H9 (cell line): ENCODE measurements at regions not wholly inside any gene's neighbourhood (a gene's known extent, or its start where the extent isn't known, plus 50 kb on each side); places are given as distances from the start of the nearest gene placed in this dataset.

ENCODE experiments used
- DNase-seq: peaks from one replicate; pipeline ENCODE4 v3.0.0-alpha.2; 2017
- H2AFZ ChIP-seq: one replicate; pipeline ENCODE4 v1.6.1; 2013; ENCODE audit warnings: mild to moderate bottlenecking, low read length, control low read depth, moderate library complexity
- H2AK5ac ChIP-seq: 2 replicates; pipeline ENCODE4 v1.6.1; 2013; ENCODE audit warnings: low read length, control low read depth, mixed read lengths; ENCODE audit not compliant: insufficient read length
- H2BK120ac ChIP-seq: one replicate; pipeline ENCODE4 v1.6.1; 2013; ENCODE audit warnings: low read depth, mild to moderate bottlenecking, low read length, control low read depth, inconsistent platforms; ENCODE audit not compliant: poor library complexity, severe bottlenecking
- H2BK12ac ChIP-seq: 2 replicates; pipeline ENCODE4 v1.6.1; 2013; ENCODE audit warnings: low read length, control low read depth, mixed read lengths, low read depth; ENCODE audit not compliant: insufficient read length
- H2BK15ac ChIP-seq: 2 replicates; pipeline ENCODE4 v1.6.1; 2013; ENCODE audit warnings: low read depth, low read length, control low read depth
- H2BK20ac ChIP-seq: one replicate; pipeline ENCODE4 v1.6.1; 2013; ENCODE audit warnings: low read depth, mild to moderate bottlenecking, low read length, control low read depth, inconsistent platforms; ENCODE audit not compliant: poor library complexity, severe bottlenecking
- H2BK5ac ChIP-seq: 2 replicates; pipeline ENCODE4 v1.6.1; 2013; ENCODE audit warnings: low read length, control low read depth, mixed read lengths; ENCODE audit not compliant: insufficient read length
- H3K14ac ChIP-seq: 2 replicates; pipeline ENCODE4 v1.6.1; 2013; ENCODE audit warnings: low read length, control low read depth; ENCODE audit not compliant: insufficient read depth
- H3K18ac ChIP-seq: 2 replicates; pipeline ENCODE4 v1.6.1; 2013; ENCODE audit warnings: low read depth, mild to moderate bottlenecking, mixed read lengths, low read length, control low read depth; ENCODE audit not compliant: insufficient read length
- H3K23ac ChIP-seq: 2 replicates; pipeline ENCODE4 v1.6.1; 2013; ENCODE audit warnings: low read length, control low read depth, mixed read lengths, low read depth; ENCODE audit not compliant: insufficient read length
- H3K23me2 ChIP-seq: 2 replicates; pipeline ENCODE4 v1.6.1; 2013; ENCODE audit warnings: low read depth, mild to moderate bottlenecking, mixed read lengths, low read length, control low read depth; ENCODE audit not compliant: insufficient read length, poor library complexity, severe bottlenecking
- H3K27ac ChIP-seq: 2 replicates; pipeline ENCODE4 v1.5.1; 2013; ENCODE audit warnings: low read length, control low read depth, mixed read lengths, low read depth; ENCODE audit not compliant: insufficient read length
- H3K27me3 ChIP-seq: 2 replicates; pipeline ENCODE4 v1.6.1; 2013; ENCODE audit warnings: low read length, control low read depth, inconsistent platforms; ENCODE audit not compliant: insufficient read depth
- H3K4ac ChIP-seq: 2 replicates; pipeline ENCODE4 v1.6.1; 2013; ENCODE audit warnings: low read depth, mild to moderate bottlenecking, control low read depth, inconsistent platforms, low read length, moderate library complexity
- H3K4me1 ChIP-seq: 2 replicates; pipeline ENCODE4 v1.6.1; 2013; ENCODE audit warnings: low read length, control low read depth, inconsistent platforms; ENCODE audit not compliant: insufficient read depth
- H3K4me2 ChIP-seq: 2 replicates; pipeline ENCODE4 v1.6.1; 2013; ENCODE audit warnings: low read length, control low read depth, mixed read lengths; ENCODE audit not compliant: insufficient read length, insufficient read depth
- H3K56ac ChIP-seq: 2 replicates; pipeline ENCODE4 v1.6.1; 2013; ENCODE audit warnings: low read depth, mild to moderate bottlenecking, mixed read lengths, low read length, control low read depth; ENCODE audit not compliant: insufficient read length
- H3K79me1 ChIP-seq: 2 replicates; pipeline ENCODE4 v1.6.1; 2013; ENCODE audit warnings: low read depth, mild to moderate bottlenecking, moderate library complexity, low read length, control low read depth, inconsistent platforms; ENCODE audit not compliant: insufficient read depth, poor library complexity, severe bottlenecking
- H3K79me2 ChIP-seq: 2 replicates; pipeline ENCODE4 v1.6.1; 2013; ENCODE audit warnings: low read length, control low read depth, inconsistent platforms; ENCODE audit not compliant: insufficient read depth
- H3K9ac ChIP-seq: 2 replicates; pipeline ENCODE4 v1.6.1; 2013; ENCODE audit warnings: low read length, control low read depth, mixed read lengths; ENCODE audit not compliant: insufficient read length; ENCODE audit errors: extremely low read depth
- H3K9me3 ChIP-seq: one replicate; pipeline ENCODE4 v1.6.1; 2013; ENCODE audit warnings: low read depth, low read length, inconsistent platforms; ENCODE audit not compliant: control insufficient read depth
- H3T11ph ChIP-seq: one replicate; pipeline ENCODE4 v1.6.1; 2013; ENCODE audit warnings: mild to moderate bottlenecking, low read length, control low read depth, inconsistent platforms
- H4K20me1 ChIP-seq: one replicate; pipeline ENCODE4 v1.6.1; 2013; ENCODE audit not compliant: control insufficient read depth, insufficient read length, insufficient read depth
- H4K5ac ChIP-seq: 2 replicates; pipeline ENCODE4 v1.6.1; 2013; ENCODE audit warnings: low read depth, mild to moderate bottlenecking, mixed read lengths, low read length, control low read depth; ENCODE audit not compliant: insufficient read length
- H4K8ac ChIP-seq: replicated peaks from 2 replicates; pipeline ENCODE4 v1.6.1; 2013; ENCODE audit warnings: low read length, control low read depth, mixed read lengths, low read depth; ENCODE audit not compliant: insufficient read length
- H4K91ac ChIP-seq: 2 replicates; pipeline ENCODE4 v1.6.1; 2013; ENCODE audit warnings: low read depth, mild to moderate bottlenecking, moderate library complexity, mixed read lengths, low read length, control low read depth; ENCODE audit not compliant: insufficient read length
- H3K27ac Mint-ChIP-seq, 3 experiments: 2 replicates in 2 of 3; 3 replicates in 1 of 3; pipeline ENCODE4 v1.8.0; 2020 to 2021; ENCODE audit warnings: mixed read lengths in 3 of 3, mild to moderate bottlenecking in 1 of 3, moderate library complexity in 1 of 3
- H3K27me3 Mint-ChIP-seq: 2 replicates; pipeline ENCODE4 v1.8.0; 2021; ENCODE audit warnings: low read depth, mild to moderate bottlenecking, moderate library complexity, mixed read lengths
- H3K36me3 Mint-ChIP-seq, 3 experiments: 2 replicates in 2 of 3; 3 replicates in 1 of 3; pipeline ENCODE4 v1.8.0; 2020 to 2021; ENCODE audit warnings: low read depth in 3 of 3, mixed read lengths in 3 of 3; ENCODE audit not compliant: insufficient read depth in 1 of 3
- H3K4me1 Mint-ChIP-seq, 2 experiments: 2 replicates each; pipeline ENCODE4 v1.8.0; 2020; ENCODE audit warnings: mixed read lengths in 2 of 2
- H3K4me3 Mint-ChIP-seq, 2 experiments: 2 replicates in 1 of 2; 3 replicates in 1 of 2; pipeline ENCODE4 v1.8.0; 2020 to 2021; ENCODE audit warnings: mild to moderate bottlenecking in 2 of 2, mixed read lengths in 2 of 2, moderate library complexity in 1 of 2
- H3K9me3 Mint-ChIP-seq, 2 experiments: 2 replicates in 1 of 2; 3 replicates in 1 of 2; pipeline ENCODE4 v1.8.0; 2020; ENCODE audit warnings: mild to moderate bottlenecking in 2 of 2, mixed read lengths in 2 of 2, moderate library complexity in 1 of 2
- WGBS: extraction: QIAGEN DNeasy Blood & Tissue Kit; methylation state at CpG from one replicate; pipeline ENCODE4 v1.1.7; 2013; ENCODE audit warnings: missing lambda C conversion rate, low lambda C conversion rate, mixed read lengths; ENCODE audit not compliant: insufficient read length; ENCODE audit errors: extremely low coverage; 5-methylcytosine and 5-hydroxymethylcytosine counted together
- TF ChIP-seq, protein P1 (sequence below): fragments of 200-600 bp; sonication (generic); conservative IDR thresholded peaks from 3 replicates; pipeline ENCODE4 v1.8.0; 2021; ENCODE audit warnings: antibody characterized with exemption, mild to moderate bottlenecking

DNA sequence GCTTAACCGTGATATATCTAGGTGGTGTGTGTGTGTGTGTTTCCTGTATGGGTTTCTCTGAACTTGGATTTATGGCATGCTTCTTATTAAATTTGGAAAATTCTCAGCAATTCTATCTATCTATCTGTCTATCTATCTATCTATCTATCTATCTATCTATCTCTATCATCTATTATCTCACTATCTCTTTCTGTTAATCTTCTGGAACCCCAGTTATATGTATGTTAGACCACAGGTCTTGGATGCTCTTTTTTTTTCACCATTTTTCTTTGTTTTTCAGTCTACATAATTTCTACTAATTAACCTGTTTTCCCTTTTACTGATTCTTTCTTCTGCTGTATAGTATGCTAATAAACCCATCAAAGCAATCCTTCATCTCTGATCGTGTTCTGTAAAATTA lies 538.0 kb downstream of the PTPRU start:
- H3K4me1 Mint-ChIP-seq = no peaks in the 10 kb centered on the region
- H3K4ac ChIP-seq = no peak overlapping the region
- H3K4me3 Mint-ChIP-seq = no peak overlapping the region
- H3K9me3 ChIP-seq = no peaks in the 10 kb centered on the region
- no peak overlapping the region for H3K4me2 ChIP-seq
- no peak overlapping the region for H4K91ac ChIP-seq
- no peak overlapping the region for H4K5ac ChIP-seq
- H2BK20ac ChIP-seq = no peak overlapping the region
- no peak overlapping the region for H2AK5ac ChIP-seq
- no peak overlapping the region for H4K8ac ChIP-seq
- H3K23me2 ChIP-seq = no peaks in the 10 kb centered on the region
- H2AFZ ChIP-seq = no peak overlapping the region
- H3K56ac ChIP-seq = no peak overlapping the region
- no peak overlapping the region for H2BK12ac ChIP-seq
- no peak overlapping the region for H3K9ac ChIP-seq
- H3K27ac Mint-ChIP-seq = no peak overlapping the region
- no peak overlapping the region for H3K18ac ChIP-seq
- H2BK5ac ChIP-seq = no peak overlapping the region
- no peak overlapping the region for H3T11ph ChIP-seq
- H3K27ac ChIP-seq = no peak overlapping the region
- H3K9me3 Mint-ChIP-seq = peaks cover 13 to 15% of the 10 kb centered on the region in 2 experiments
- no peak overlapping the region for H3K14ac ChIP-seq
- H3K79me2 ChIP-seq = no peaks in the 10 kb centered on the region
- WGBS = no CpG with 5 or more reads among the region's 2 CpGs
- H2BK120ac ChIP-seq = no peak overlapping the region
- no peaks in the 10 kb centered on the region for H3K79me1 ChIP-seq
- peaks cover 0 to 1% (median 0%) of the 10 kb centered on the region in 3 experiments; a peak in 1 of 7 replicates for H3K36me3 Mint-ChIP-seq
- no peaks in the 10 kb centered on the region for H4K20me1 ChIP-seq
- peaks cover 8% of the 10 kb centered on the region for H3K27me3 Mint-ChIP-seq
- H3K23ac ChIP-seq = no peak overlapping the region
- no peak overlapping the region for H2BK15ac ChIP-seq
- H3K4me1 ChIP-seq = no peaks in the 10 kb centered on the region
- no peaks in the 10 kb centered on the region for H3K27me3 ChIP-seq
- TF ChIP-seq, protein P1, sequence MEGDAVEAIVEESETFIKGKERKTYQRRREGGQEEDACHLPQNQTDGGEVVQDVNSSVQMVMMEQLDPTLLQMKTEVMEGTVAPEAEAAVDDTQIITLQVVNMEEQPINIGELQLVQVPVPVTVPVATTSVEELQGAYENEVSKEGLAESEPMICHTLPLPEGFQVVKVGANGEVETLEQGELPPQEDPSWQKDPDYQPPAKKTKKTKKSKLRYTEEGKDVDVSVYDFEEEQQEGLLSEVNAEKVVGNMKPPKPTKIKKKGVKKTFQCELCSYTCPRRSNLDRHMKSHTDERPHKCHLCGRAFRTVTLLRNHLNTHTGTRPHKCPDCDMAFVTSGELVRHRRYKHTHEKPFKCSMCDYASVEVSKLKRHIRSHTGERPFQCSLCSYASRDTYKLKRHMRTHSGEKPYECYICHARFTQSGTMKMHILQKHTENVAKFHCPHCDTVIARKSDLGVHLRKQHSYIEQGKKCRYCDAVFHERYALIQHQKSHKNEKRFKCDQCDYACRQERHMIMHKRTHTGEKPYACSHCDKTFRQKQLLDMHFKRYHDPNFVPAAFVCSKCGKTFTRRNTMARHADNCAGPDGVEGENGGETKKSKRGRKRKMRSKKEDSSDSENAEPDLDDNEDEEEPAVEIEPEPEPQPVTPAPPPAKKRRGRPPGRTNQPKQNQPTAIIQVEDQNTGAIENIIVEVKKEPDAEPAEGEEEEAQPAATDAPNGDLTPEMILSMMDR = no peak
- no peak for DNase-seq
